HG03354 (cell line): ENCODE measurements at regions not wholly inside any gene's neighbourhood (a gene's known extent, or its start where the extent isn't known, plus 50 kb on each side); places are given as distances from the start of the nearest gene placed in this dataset.

ENCODE experiments used
- ATAC-seq: cut with Tn5 transposase; IDR thresholded peaks from one replicate; pipeline ENCODE4 v1.9.1; 2021; ENCODE audit warnings: mild to moderate bottlenecking; ENCODE audit not compliant: unreplicated experiment, poor library complexity, severe bottlenecking

- ATAC-seq: no peak
Measured at GRCh38 chr6:150651808-150652470, 52.3 kb downstream of the PLEKHG1 start.

- no peak for ATAC-seq
Measured at GRCh38 chr6:150652848-150653613, 53.3 kb downstream of the PLEKHG1 start.

- no peak for ATAC-seq
Measured at GRCh38 chr6:150654608-150655007, 54.9 kb downstream of the PLEKHG1 start.

- ATAC-seq: no peak
Measured at GRCh38 chr6:150656156-150656555, 56.5 kb downstream of the PLEKHG1 start.

- ATAC-seq: no peak
Measured at GRCh38 chr6:150658421-150658820, 58.7 kb downstream of the PLEKHG1 start.

GRCh38 chr6:150659046-150659763 is 59.5 kb downstream of the PLEKHG1 start:
- no peak for ATAC-seq

GRCh38 chr6:150661216-150662007 is 61.7 kb downstream of the PLEKHG1 start:
- ATAC-seq: no peak

GRCh38 chr6:150662814-150663213 is 63.1 kb downstream of the PLEKHG1 start:
- no peak for ATAC-seq

GRCh38 chr6:150664091-150664490 is 64.4 kb downstream of the PLEKHG1 start:
- no peak for ATAC-seq

- no peak for ATAC-seq
Measured at GRCh38 chr6:150666071-150666470, 66.4 kb downstream of the PLEKHG1 start.

GRCh38 chr6:150667359-150667758 is 67.7 kb downstream of the PLEKHG1 start:
- no peak for ATAC-seq

GRCh38 chr6:150667977-150668716 is 68.5 kb downstream of the PLEKHG1 start:
- ATAC-seq: no peak

- no peak for ATAC-seq
Measured at GRCh38 chr6:150668900-150669302, 69.2 kb downstream of the PLEKHG1 start.

GRCh38 chr6:150670311-150670710 is 70.6 kb downstream of the PLEKHG1 start:
- no peak for ATAC-seq

- ATAC-seq: no peak
Measured at GRCh38 chr6:150672800-150673199, 73.1 kb downstream of the PLEKHG1 start.

GRCh38 chr6:150673720-150674346 is 74.1 kb downstream of the PLEKHG1 start:
- no peak for ATAC-seq

- no peak for ATAC-seq
Measured at GRCh38 chr6:150676344-150676743, 76.7 kb downstream of the PLEKHG1 start.

- ATAC-seq: no peak
Measured at GRCh38 chr6:150676772-150677171, 77.1 kb downstream of the PLEKHG1 start.

- no peak for ATAC-seq
Measured at GRCh38 chr6:150680510-150680909, 80.8 kb downstream of the PLEKHG1 start.
